HuH-7.5 (cell line): ENCODE measurements at regions not wholly inside any gene's neighbourhood (a gene's known extent, or its start where the extent isn't known, plus 50 kb on each side); places are given as distances from the start of the nearest gene placed in this dataset.
A peak's percentile ranks its signal among the peaks of the same experiment; 100 is the strongest.
"Not testable (repeated sequence)": the region's sequence is repeated elsewhere in the genome, so short reads cannot be mapped to it uniquely, and the experiment has no call there.

ENCODE experiments used
- DNase-seq: peaks from one replicate; pipeline ENCODE4 v3.0.0; 2011; ENCODE audit warnings: low spot score

- DNase-seq = no peak
Observed at GRCh38 chr2:184993746-184994145, 395.4 kb downstream of the ZNF804A start.

- DNase-seq = no peak
Observed at GRCh38 chr2:185006481-185006880, 408.2 kb downstream of the ZNF804A start.

- DNase-seq = no peak
Observed at GRCh38 chr2:185012643-185013042, 414.3 kb downstream of the ZNF804A start.

GRCh38 chr2:185014076-185014475, 415.7 kb downstream of the ZNF804A start:
- no peak for DNase-seq

GRCh38 chr2:185025891-185026290, 427.6 kb downstream of the ZNF804A start:
- not testable (repeated sequence) for DNase-seq

GRCh38 chr2:185035906-185036305, 437.6 kb downstream of the ZNF804A start:
- DNase-seq = no peak

GRCh38 chr2:185044323-185044874, 446.1 kb downstream of the ZNF804A start:
- DNase-seq = no peak

- DNase-seq = no peak
Observed at GRCh38 chr2:185050804-185051203, 452.5 kb downstream of the ZNF804A start.

GRCh38 chr2:185063761-185064160, 465.4 kb downstream of the ZNF804A start:
- no peak for DNase-seq

GRCh38 chr2:185066128-185066527, 467.8 kb downstream of the ZNF804A start:
- no peak for DNase-seq

GRCh38 chr2:185069107-185069506, 470.8 kb downstream of the ZNF804A start:
- DNase-seq = no peak

GRCh38 chr2:185074156-185074555, 475.8 kb downstream of the ZNF804A start:
- no peak for DNase-seq

- DNase-seq = no peak
Observed at GRCh38 chr2:185082749-185083148, 484.4 kb downstream of the ZNF804A start.

- DNase-seq = no peak
Observed at GRCh38 chr2:185108588-185108987, 510.3 kb downstream of the ZNF804A start.

- no peak for DNase-seq
Observed at GRCh38 chr2:185127412-185127811, 529.1 kb downstream of the ZNF804A start.

GRCh38 chr2:185128346-185128745, 530.0 kb downstream of the ZNF804A start:
- no peak for DNase-seq

GRCh38 chr2:185128996-185129395, 530.7 kb downstream of the ZNF804A start:
- DNase-seq = no peak

GRCh38 chr2:185130685-185131084, 532.4 kb downstream of the ZNF804A start:
- no peak for DNase-seq

GRCh38 chr2:185132501-185133041, 534.2 kb downstream of the ZNF804A start:
- no peak for DNase-seq

GRCh38 chr2:185137700-185138099, 539.4 kb downstream of the ZNF804A start:
- DNase-seq = no peak

GRCh38 chr2:185142677-185143076, 544.3 kb downstream of the ZNF804A start:
- DNase-seq = no peak

- DNase-seq = no peak
Observed at GRCh38 chr2:185144159-185144919, 546.0 kb downstream of the ZNF804A start.

- peak; percentile 11 for DNase-seq
Observed at GRCh38 chr2:185145316-185146121, 547.2 kb downstream of the ZNF804A start.
